ENCODE measurements at regions not wholly inside any gene's neighbourhood (a gene's known extent, or its start where the extent isn't known, plus 50 kb on each side); places are given as distances from the start of the nearest gene placed in this dataset.

DNA sequence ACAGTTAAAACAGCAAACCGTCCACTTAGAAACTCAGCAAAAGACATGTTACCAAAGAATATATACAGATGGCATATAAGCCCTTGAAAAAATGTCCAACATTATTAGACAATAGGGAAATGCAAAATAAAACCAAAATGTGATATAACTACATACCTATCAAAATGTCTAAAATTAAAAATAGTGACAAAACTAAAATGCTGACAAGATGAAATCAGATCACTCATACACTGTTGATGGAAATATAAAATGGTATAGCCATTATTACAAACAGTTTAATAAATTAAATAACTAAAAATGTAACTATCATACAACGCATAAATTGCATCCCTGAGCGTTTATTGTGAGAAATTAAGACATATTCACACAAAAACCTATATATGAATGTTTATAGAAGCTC, 939.7 kb upstream of the ZWINT start:
- H3K27ac ChIP-seq (ENCODE audit: control insufficient read depth, insufficient read depth, low read length), result no peak overlapping the region
- no peaks in the 10 kb centered on the region for H3K79me2 ChIP-seq (ENCODE audit: control insufficient read depth, insufficient read depth, low read length)
- H3K4me3 ChIP-seq (ENCODE audit: control insufficient read depth in 2 of 3, extremely low read depth in 1 of 3, insufficient read depth in 2 of 3, low read depth in 1 of 3, low read length in 3 of 3), result no peak overlapping the region
- dilution Hi-C loops (cut with MboI; ENCODE audit: extremely low pct_ligation_motif_present, low sequenced_read_pairs), result no loop called here
- DNase-seq (ENCODE audit: low read depth, low spot score) (no peak), FAIRE-seq (no peak)
- no peak overlapping the region for H2AFZ ChIP-seq (ENCODE audit: control insufficient read depth, low read length)
- no peaks in the 10 kb centered on the region for H3K27me3 ChIP-seq (ENCODE audit: control insufficient read depth, extremely low read depth, insufficient read depth, low read length)
- H3K4me2 ChIP-seq (ENCODE audit: control insufficient read depth, extremely low read depth, insufficient read depth, low read depth, low read length), result no peak overlapping the region
- H3K4me1 ChIP-seq (ENCODE audit: control insufficient read depth, extremely low read depth, insufficient read depth, low read length), result no peaks in the 10 kb centered on the region
- H3K9me1 ChIP-seq (ENCODE audit: control insufficient read depth, extremely low read depth, insufficient read depth, low read length), result no peaks in the 10 kb centered on the region
- no peaks in the 10 kb centered on the region for H3K9me3 ChIP-seq (ENCODE audit: control insufficient read depth, low read depth, low read length)
- H3K9ac ChIP-seq (ENCODE audit: control insufficient read depth, extremely low read depth, insufficient read depth, low read length), result no peak overlapping the region
- no peak for TF ChIP-seq EZH2 (IDR thresholded peaks at IDR 0.05; ENCODE audit: low read length)
- TF ChIP-seq, protein P1, sequence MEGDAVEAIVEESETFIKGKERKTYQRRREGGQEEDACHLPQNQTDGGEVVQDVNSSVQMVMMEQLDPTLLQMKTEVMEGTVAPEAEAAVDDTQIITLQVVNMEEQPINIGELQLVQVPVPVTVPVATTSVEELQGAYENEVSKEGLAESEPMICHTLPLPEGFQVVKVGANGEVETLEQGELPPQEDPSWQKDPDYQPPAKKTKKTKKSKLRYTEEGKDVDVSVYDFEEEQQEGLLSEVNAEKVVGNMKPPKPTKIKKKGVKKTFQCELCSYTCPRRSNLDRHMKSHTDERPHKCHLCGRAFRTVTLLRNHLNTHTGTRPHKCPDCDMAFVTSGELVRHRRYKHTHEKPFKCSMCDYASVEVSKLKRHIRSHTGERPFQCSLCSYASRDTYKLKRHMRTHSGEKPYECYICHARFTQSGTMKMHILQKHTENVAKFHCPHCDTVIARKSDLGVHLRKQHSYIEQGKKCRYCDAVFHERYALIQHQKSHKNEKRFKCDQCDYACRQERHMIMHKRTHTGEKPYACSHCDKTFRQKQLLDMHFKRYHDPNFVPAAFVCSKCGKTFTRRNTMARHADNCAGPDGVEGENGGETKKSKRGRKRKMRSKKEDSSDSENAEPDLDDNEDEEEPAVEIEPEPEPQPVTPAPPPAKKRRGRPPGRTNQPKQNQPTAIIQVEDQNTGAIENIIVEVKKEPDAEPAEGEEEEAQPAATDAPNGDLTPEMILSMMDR (optimal IDR thresholded peaks at IDR 0.05 in 1 of 3, IDR thresholded peaks at IDR 0.05 in 1 of 3, conservative IDR thresholded peaks at IDR 0.05 in 1 of 3; ENCODE audit: extremely low read depth in 1 of 3, insufficient read depth in 2 of 3, low read length in 3 of 3), result no peak
- no peaks in the 10 kb centered on the region for H4K20me1 ChIP-seq (ENCODE audit: control insufficient read depth, extremely low read depth, insufficient read depth, low read length)
- no peaks in the 10 kb centered on the region for H3K36me3 ChIP-seq (ENCODE audit: control insufficient read depth in 2 of 2, extremely low read depth in 1 of 2, insufficient read depth in 2 of 2, low read length in 2 of 2)

DNA sequence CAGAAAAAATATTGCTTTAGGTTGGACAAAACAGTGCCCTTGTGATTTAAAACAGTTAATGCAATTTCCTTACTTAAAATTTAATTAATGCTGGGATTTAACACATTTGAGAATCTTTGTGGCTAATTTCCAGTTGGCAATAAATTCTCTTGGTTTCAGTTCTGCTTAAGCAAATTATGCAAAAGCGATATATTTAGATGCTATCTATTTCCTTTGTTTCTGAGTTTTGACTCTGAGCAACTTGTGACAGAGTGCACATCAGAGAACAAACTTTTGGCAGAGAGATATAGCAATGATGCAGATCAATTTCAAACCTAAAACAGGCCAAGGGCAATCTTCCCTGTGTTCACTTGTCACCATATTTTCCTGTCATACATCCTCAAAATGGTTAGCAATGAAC, 933.6 kb upstream of the ZWINT start:
- dilution Hi-C loops (cut with MboI; ENCODE audit: extremely low pct_ligation_motif_present, low sequenced_read_pairs), result no loop called here
- Histone ChIP-seq H3K9me1 (ENCODE audit: control insufficient read depth, extremely low read depth, insufficient read depth, low read length) (no peaks in the 10 kb centered on the region), H3K27ac (ENCODE audit: control insufficient read depth, insufficient read depth, low read length) (no peak overlapping the region), H3K4me1 (ENCODE audit: control insufficient read depth, extremely low read depth, insufficient read depth, low read length) (no peaks in the 10 kb centered on the region), H3K9me3 (ENCODE audit: control insufficient read depth, low read depth, low read length) (no peaks in the 10 kb centered on the region), H3K79me2 (ENCODE audit: control insufficient read depth, insufficient read depth, low read length) (no peaks in the 10 kb centered on the region), H3K27me3 (ENCODE audit: control insufficient read depth, extremely low read depth, insufficient read depth, low read length) (no peaks in the 10 kb centered on the region), H4K20me1 (ENCODE audit: control insufficient read depth, extremely low read depth, insufficient read depth, low read length) (no peaks in the 10 kb centered on the region), H3K4me2 (ENCODE audit: control insufficient read depth, extremely low read depth, insufficient read depth, low read depth, low read length) (no peak overlapping the region), H3K9ac (ENCODE audit: control insufficient read depth, extremely low read depth, insufficient read depth, low read length) (no peak overlapping the region), H3K36me3 (ENCODE audit: control insufficient read depth in 2 of 2, extremely low read depth in 1 of 2, insufficient read depth in 2 of 2, low read length in 2 of 2) (no peaks in the 10 kb centered on the region), H2AFZ (ENCODE audit: control insufficient read depth, low read length) (no peak overlapping the region), H3K4me3 (ENCODE audit: control insufficient read depth in 2 of 3, extremely low read depth in 1 of 3, insufficient read depth in 2 of 3, low read depth in 1 of 3, low read length in 3 of 3) (no peak overlapping the region)
- FAIRE-seq (no peak), DNase-seq (ENCODE audit: low read depth, low spot score) (no peak)
- no peak for TF ChIP-seq EZH2 (IDR thresholded peaks at IDR 0.05; ENCODE audit: low read length)
- TF ChIP-seq, protein P1 (optimal IDR thresholded peaks at IDR 0.05 in 1 of 3, IDR thresholded peaks at IDR 0.05 in 1 of 3, conservative IDR thresholded peaks at IDR 0.05 in 1 of 3; ENCODE audit: extremely low read depth in 1 of 3, insufficient read depth in 2 of 3, low read length in 3 of 3), result no peak

Data from keratinocyte (primary cell).